Brain microvascular endothelial cell (primary cell): ENCODE measurements at regions not wholly inside any gene's neighbourhood (a gene's known extent, or its start where the extent isn't known, plus 50 kb on each side); places are given as distances from the start of the nearest gene placed in this dataset.

Experiments used
- DNase-seq: peaks from one replicate; pipeline ENCODE4 v3.0.0-alpha.2; 2020
- H3K27ac ChIP-seq: fragments of 250-450 bp; sonication (Bioruptor Pico); 2 replicates; pipeline ENCODE4 v1.5.1; 2020; ENCODE audit warnings: mild to moderate bottlenecking, moderate library complexity
- H3K27me3 ChIP-seq: fragments of 250-450 bp; sonication (Bioruptor Pico); replicated peaks from 2 replicates; pipeline ENCODE4 v1.5.1; 2020; ENCODE audit warnings: mild to moderate bottlenecking
- H3K36me3 ChIP-seq: fragments of 250-450 bp; sonication (Bioruptor Pico); replicated peaks from 2 replicates; pipeline ENCODE4 v1.5.1; 2020; ENCODE audit warnings: mild to moderate bottlenecking
- H3K4me3 ChIP-seq: 2 replicates; pipeline ENCODE4 v1.5.1; 2011; ENCODE audit warnings: low read depth, mild to moderate bottlenecking, control low read depth, low read length, moderate library complexity
- CTCF ChIP-seq: IDR thresholded peaks from 2 replicates; pipeline ENCODE4 v1.5.1; 2011; ENCODE audit warnings: low read depth, mild to moderate bottlenecking, moderate library complexity, low read length, control low read depth, inconsistent platforms; ENCODE audit errors: missing control alignments
- in situ Hi-C: cut with HindIII; loops from 2 replicates; pipeline ENCODE4 v1.10.0; 2017; ENCODE audit warnings: low sequenced_read_pairs, low pct_ligation_motif_present

- no peak overlapping the region for H3K27ac ChIP-seq
- no peak for DNase-seq
- H3K4me3 ChIP-seq = no peak overlapping the region
- H3K27me3 ChIP-seq = no peaks in the 10 kb centered on the region
- in situ Hi-C loops = no loop called here
- no peak for TF ChIP-seq CTCF
- H3K36me3 ChIP-seq = no peaks in the 10 kb centered on the region
These were observed 978.3 kb upstream of the TENM3 start for GRCh38 chr4:181264893-181265292.

- no peak for DNase-seq
- no peak for TF ChIP-seq CTCF
- in situ Hi-C loops = no loop called here
- H3K4me3 ChIP-seq = no peak overlapping the region
- no peak overlapping the region for H3K27ac ChIP-seq
- H3K27me3 ChIP-seq = no peaks in the 10 kb centered on the region
- no peaks in the 10 kb centered on the region for H3K36me3 ChIP-seq
These were observed 977.8 kb upstream of the TENM3 start for GRCh38 chr4:181265370-181265769.

DNA sequence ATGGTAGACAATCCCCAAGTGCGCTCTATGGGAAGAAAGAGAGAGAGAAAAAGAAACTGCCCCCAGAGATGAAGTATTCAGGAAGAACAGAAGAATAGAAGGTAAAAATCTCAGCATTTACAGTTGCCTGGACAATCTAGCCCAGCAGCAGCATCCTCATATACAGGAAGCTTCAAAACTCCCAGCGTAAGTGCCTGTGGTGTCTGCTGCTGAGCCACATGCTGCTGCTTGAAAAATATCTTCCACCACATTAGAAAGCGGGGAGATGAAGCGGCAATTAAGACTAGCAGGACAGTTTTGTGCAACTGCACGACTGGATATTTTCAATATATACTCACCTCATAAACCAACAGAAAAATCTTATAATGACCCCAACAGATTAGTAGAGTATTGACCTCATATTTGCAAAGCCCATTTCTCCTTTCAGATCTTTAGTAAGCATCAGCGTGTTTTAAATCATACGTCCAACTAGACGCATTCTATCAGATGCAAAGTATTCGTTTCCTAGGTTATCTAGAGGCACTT, 972.0 kb upstream of the TENM3 start:
- in situ Hi-C loops = no loop called here
- H3K4me3 ChIP-seq = no peak overlapping the region
- H3K36me3 ChIP-seq = no peaks in the 10 kb centered on the region
- no peak overlapping the region for H3K27ac ChIP-seq
- DNase-seq = no peak
- no peak for TF ChIP-seq CTCF
- no peaks in the 10 kb centered on the region for H3K27me3 ChIP-seq

GRCh38 chr4:181272422-181272821, 970.8 kb upstream of the TENM3 start:
- no peaks in the 10 kb centered on the region for H3K36me3 ChIP-seq
- no peak for DNase-seq
- H3K27ac ChIP-seq = no peak overlapping the region
- in situ Hi-C loops = no loop called here
- no peak overlapping the region for H3K4me3 ChIP-seq
- H3K27me3 ChIP-seq = no peaks in the 10 kb centered on the region
- no peak for TF ChIP-seq CTCF

- DNase-seq = no peak
- Histone ChIP-seq H3K27ac (no peak overlapping the region), H3K4me3 (no peak overlapping the region), H3K27me3 (no peaks in the 10 kb centered on the region), H3K36me3 (no peaks in the 10 kb centered on the region)
- in situ Hi-C loops = no loop called here
- no peak for TF ChIP-seq CTCF
These were observed 964.3 kb upstream of the TENM3 start for GRCh38 chr4:181278941-181279340.

- TF ChIP-seq CTCF = no peak
- Histone ChIP-seq H3K27me3 (no peaks in the 10 kb centered on the region), H3K36me3 (no peaks in the 10 kb centered on the region), H3K4me3 (no peak overlapping the region), H3K27ac (no peak overlapping the region)
- in situ Hi-C loops = no loop called here
- no peak for DNase-seq
These were observed 961.8 kb upstream of the TENM3 start for GRCh38 chr4:181281451-181281850.
